Karpas-422 (cell line): ENCODE measurements at regions not wholly inside any gene's neighbourhood (a gene's known extent, or its start where the extent isn't known, plus 50 kb on each side); places are given as distances from the start of the nearest gene placed in this dataset.

Experiments used
- DNase-seq: peaks from one replicate; pipeline ENCODE4 v3.0.0-alpha.2; 2015
- H2AFZ ChIP-seq: fragments of 200-600 bp; sonication (generic); 2 replicates; pipeline ENCODE4 v1.6.1; 2014; ENCODE audit warnings: antibody characterized with exemption, low read length, mixed read lengths
- H3K27ac ChIP-seq: fragments of 200-600 bp; sonication (generic); 2 replicates; pipeline ENCODE4 v1.5.1; 2014; ENCODE audit warnings: mild to moderate bottlenecking, low read length, moderate library complexity
- H3K27me3 ChIP-seq: fragments of 200-600 bp; sonication (generic); 2 replicates; pipeline ENCODE4 v1.6.1; 2014; ENCODE audit warnings: low read length, mixed read lengths
- H3K36me3 ChIP-seq: fragments of 200-600 bp; sonication (generic); 2 replicates; pipeline ENCODE4 v1.6.1; 2014; ENCODE audit warnings: low read length, mixed read lengths; ENCODE audit not compliant: insufficient read depth
- H3K4me1 ChIP-seq: fragments of 200-600 bp; sonication (generic); 2 replicates; pipeline ENCODE4 v1.6.1; 2014; ENCODE audit warnings: mild to moderate bottlenecking, low read length, mixed read lengths
- H3K4me2 ChIP-seq: fragments of 200-600 bp; sonication (generic); 2 replicates; pipeline ENCODE4 v1.6.1; 2014; ENCODE audit warnings: low read length, low read depth, mild to moderate bottlenecking; ENCODE audit not compliant: poor library complexity, severe bottlenecking
- H3K4me3 ChIP-seq: fragments of 200-600 bp; sonication (generic); 2 replicates; pipeline ENCODE4 v1.5.1; 2014; ENCODE audit warnings: mild to moderate bottlenecking, antibody characterized with exemption, low read length, mixed read lengths
- H3K79me2 ChIP-seq: fragments of 200-600 bp; sonication (generic); 2 replicates; pipeline ENCODE4 v1.6.1; 2014; ENCODE audit warnings: mild to moderate bottlenecking, low read length, mixed read lengths
- H3K9ac ChIP-seq: fragments of 200-600 bp; sonication (generic); 2 replicates; pipeline ENCODE4 v1.6.0; 2014; ENCODE audit warnings: low read length
- H3K9me2 ChIP-seq: fragments of 200-600 bp; sonication (generic), shearing (Covaris generic); replicated peaks from 2 replicates; pipeline ENCODE4 v1.6.0; 2014; ENCODE audit warnings: mild to moderate bottlenecking, low read length, moderate library complexity; ENCODE audit not compliant: insufficient read depth
- H3K9me3 ChIP-seq: fragments of 300-700, 200-600 bp; sonication (generic); 2 replicates; pipeline ENCODE4 v1.6.1; 2014; ENCODE audit warnings: low read length, mixed read lengths
- H4K20me1 ChIP-seq: fragments of 200-600 bp; sonication (generic); 2 replicates; pipeline ENCODE4 v1.6.1; 2014; ENCODE audit warnings: mild to moderate bottlenecking, antibody characterized with exemption, low read length, low read depth; ENCODE audit not compliant: insufficient read depth

- Histone ChIP-seq H2AFZ (no peak overlapping the region), H3K4me2 (no peak overlapping the region), H4K20me1 (no peaks in the 10 kb centered on the region), H3K36me3 (no peaks in the 10 kb centered on the region), H3K79me2 (no peaks in the 10 kb centered on the region), H3K9ac (no peak overlapping the region), H3K27ac (no peak overlapping the region), H3K4me3 (no peak overlapping the region), H3K9me3 (no peaks in the 10 kb centered on the region), H3K27me3 (no peaks in the 10 kb centered on the region), H3K9me2 (no peaks in the 10 kb centered on the region), H3K4me1 (peaks cover 14% of the 10 kb centered on the region)
- no peak for DNase-seq
Observed at GRCh38 chr13:47000165-47000564, 103.3 kb upstream of the HTR2A start.

DNA sequence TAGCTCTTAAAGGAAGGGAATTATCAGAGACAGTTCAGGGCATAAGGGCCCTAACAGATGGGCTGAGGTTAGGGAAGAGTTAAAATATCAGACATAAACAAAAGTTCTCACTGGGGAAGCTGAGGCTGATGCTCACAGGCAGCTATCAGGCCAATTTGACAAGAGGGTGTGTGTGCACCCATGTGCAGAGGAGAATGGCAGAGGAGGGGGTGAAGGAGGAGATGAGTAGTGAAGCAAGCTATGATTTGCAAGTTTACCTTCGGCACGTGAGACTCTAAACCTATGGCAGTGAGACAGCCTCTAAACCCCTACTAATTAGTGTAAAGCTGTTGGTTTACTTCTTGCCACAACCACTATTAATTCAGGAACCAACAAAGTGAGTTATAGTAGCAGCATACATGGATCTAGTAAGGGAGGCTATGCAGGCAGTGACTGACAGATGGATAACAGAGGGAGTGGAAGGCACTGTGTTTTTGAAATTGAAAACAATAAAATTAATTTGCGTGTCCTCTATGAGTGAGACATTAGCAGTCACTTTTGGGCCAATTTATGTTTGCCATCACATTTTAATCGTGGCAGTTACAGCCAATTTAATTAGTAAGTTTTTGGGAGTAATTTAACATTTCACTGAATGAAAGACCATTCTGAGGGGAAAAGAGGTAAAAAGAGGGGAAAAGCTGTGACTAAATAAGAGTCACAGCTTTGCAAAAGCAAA lies 99.6 kb upstream of the HTR2A start:
- peak overlapping the region; percentile 30 for H3K4me2 ChIP-seq
- H3K27me3 ChIP-seq, result no peaks in the 10 kb centered on the region

GRCh38 chr13:46995874-46996273 lies 99.0 kb upstream of the HTR2A start:
- H3K36me3 ChIP-seq, result no peaks in the 10 kb centered on the region
- no peaks in the 10 kb centered on the region for H3K27me3 ChIP-seq
- H3K79me2 ChIP-seq, result no peaks in the 10 kb centered on the region
- H3K9ac ChIP-seq, result no peak overlapping the region
- H4K20me1 ChIP-seq, result no peaks in the 10 kb centered on the region
- DNase-seq, result peak; percentile 65
- no peaks in the 10 kb centered on the region for H3K9me2 ChIP-seq
- peaks cover 17% of the 10 kb centered on the region for H3K4me1 ChIP-seq
- peak overlapping the region; percentile 30 for H3K4me2 ChIP-seq
- H3K4me3 ChIP-seq, result no peak overlapping the region
- H3K9me3 ChIP-seq, result no peaks in the 10 kb centered on the region
- H3K27ac ChIP-seq, result no peak overlapping the region
- no peak overlapping the region for H2AFZ ChIP-seq

More for the DNA sequence above, 99.6 kb upstream of the HTR2A start:
- Histone ChIP-seq H3K27ac (no peak overlapping the region), H3K79me2 (no peaks in the 10 kb centered on the region), H3K9me2 (no peaks in the 10 kb centered on the region), H2AFZ (no peak overlapping the region), H3K9ac (no peak overlapping the region), H3K4me1 (peaks cover 17% of the 10 kb centered on the region), H4K20me1 (no peaks in the 10 kb centered on the region), H3K36me3 (no peaks in the 10 kb centered on the region), H3K4me3 (no peak overlapping the region), H3K9me3 (no peaks in the 10 kb centered on the region)
- DNase-seq, result peak; percentile 52

- Histone ChIP-seq H3K79me2 (no peaks in the 10 kb centered on the region), H3K4me3 (no peak overlapping the region), H2AFZ (no peak overlapping the region), H3K4me1 (peaks cover 17% of the 10 kb centered on the region), H3K27me3 (no peaks in the 10 kb centered on the region), H4K20me1 (no peaks in the 10 kb centered on the region), H3K36me3 (no peaks in the 10 kb centered on the region), H3K9me2 (no peaks in the 10 kb centered on the region), H3K9ac (no peak overlapping the region), H3K4me2 (no peak overlapping the region), H3K27ac (no peak overlapping the region), H3K9me3 (no peaks in the 10 kb centered on the region)
- DNase-seq, result no peak
Observed at GRCh38 chr13:46994492-46994891, 97.6 kb upstream of the HTR2A start.

- H3K36me3 ChIP-seq, result no peaks in the 10 kb centered on the region
- no peaks in the 10 kb centered on the region for H3K27me3 ChIP-seq
- H3K4me3 ChIP-seq, result no peak overlapping the region
- H3K4me2 ChIP-seq, result no peak overlapping the region
- H3K27ac ChIP-seq, result no peak overlapping the region
- H4K20me1 ChIP-seq, result no peaks in the 10 kb centered on the region
- H3K9me3 ChIP-seq, result no peaks in the 10 kb centered on the region
- no peaks in the 10 kb centered on the region for H3K9me2 ChIP-seq
- DNase-seq, result peak; percentile 75
- H3K4me1 ChIP-seq, result peaks cover 17% of the 10 kb centered on the region
- no peak overlapping the region for H3K9ac ChIP-seq
- no peak overlapping the region for H2AFZ ChIP-seq
- H3K79me2 ChIP-seq, result no peaks in the 10 kb centered on the region
Observed at GRCh38 chr13:46992383-46992952, 95.6 kb upstream of the HTR2A start.

DNA sequence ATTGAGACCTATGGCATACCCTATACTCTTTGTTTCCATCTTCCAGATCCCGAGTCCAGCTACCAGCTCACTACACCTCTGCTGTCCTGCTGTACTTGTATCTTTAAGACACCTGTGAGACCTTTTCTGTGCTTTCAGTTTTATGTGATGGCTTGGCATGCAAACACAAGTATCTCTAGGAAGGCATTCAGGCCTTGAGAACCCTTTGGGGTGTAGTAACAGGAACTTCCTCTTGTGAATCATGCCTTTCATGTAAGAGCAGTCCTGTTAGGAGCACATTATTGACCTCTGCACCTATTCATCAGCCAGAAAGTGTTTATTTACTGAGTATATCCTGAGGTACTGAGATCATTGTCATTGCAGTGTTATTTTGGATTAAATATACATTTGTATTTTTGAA lies 87.0 kb upstream of the HTR2A start:
- H3K4me2 ChIP-seq, result peak overlapping the region; percentile 68
- no peaks in the 10 kb centered on the region for H3K79me2 ChIP-seq
- no peaks in the 10 kb centered on the region for H3K9me3 ChIP-seq
- peak overlapping the region; percentile 79 for H3K27ac ChIP-seq
- no peaks in the 10 kb centered on the region for H4K20me1 ChIP-seq
- H2AFZ ChIP-seq, result peak overlapping the region; percentile 78; the same call in 1 of the 2 replicates
- peaks cover 27% of the 10 kb centered on the region for H3K4me1 ChIP-seq
- H3K4me3 ChIP-seq, result peak overlapping the region; percentile 57; the same call in 1 of the 2 replicates
- H3K9ac ChIP-seq, result peak overlapping the region; percentile 49
- H3K27me3 ChIP-seq, result no peaks in the 10 kb centered on the region
- no peaks in the 10 kb centered on the region for H3K9me2 ChIP-seq
- no peaks in the 10 kb centered on the region for H3K36me3 ChIP-seq
- DNase-seq, result peak; percentile 80

GRCh38 chr13:46982856-46983582 lies 86.2 kb upstream of the HTR2A start:
- H3K9me2 ChIP-seq, result no peaks in the 10 kb centered on the region
- peak overlapping the region; percentile 79 for H3K27ac ChIP-seq
- no peaks in the 10 kb centered on the region for H3K9me3 ChIP-seq
- no peaks in the 10 kb centered on the region for H3K27me3 ChIP-seq
- H3K4me3 ChIP-seq, result peak overlapping the region; percentile 57
- peaks cover 27% of the 10 kb centered on the region for H3K4me1 ChIP-seq
- no peaks in the 10 kb centered on the region for H3K36me3 ChIP-seq
- peak overlapping the region; percentile 78 for H2AFZ ChIP-seq
- H3K79me2 ChIP-seq, result no peaks in the 10 kb centered on the region
- peak overlapping the region; percentile 68 for H3K4me2 ChIP-seq
- no peaks in the 10 kb centered on the region for H4K20me1 ChIP-seq
- DNase-seq, result peak; percentile 75
- peak overlapping the region; percentile 49 for H3K9ac ChIP-seq

DNA sequence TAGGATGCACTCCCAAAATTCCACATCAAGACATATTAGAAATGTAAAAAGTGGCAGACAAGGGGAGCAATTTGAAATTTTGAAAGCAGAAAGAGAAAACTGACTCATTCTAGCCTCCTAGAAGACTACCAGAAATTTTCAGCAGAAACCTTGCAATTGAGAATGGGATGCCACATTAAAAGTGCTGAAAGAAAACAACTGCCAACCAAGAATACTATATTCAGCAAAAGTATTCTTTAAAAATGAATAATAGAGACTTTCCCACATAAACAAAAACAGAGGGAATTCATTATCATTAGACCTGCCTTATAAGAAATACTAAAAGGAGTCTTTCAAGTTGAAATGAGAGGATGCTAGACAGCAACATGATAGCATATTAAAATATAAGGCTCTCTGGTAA lies 78.3 kb upstream of the HTR2A start:
- no peak for DNase-seq
- H2AFZ ChIP-seq, result no peak overlapping the region
- H3K36me3 ChIP-seq, result no peaks in the 10 kb centered on the region
- no peaks in the 10 kb centered on the region for H3K27me3 ChIP-seq
- no peak overlapping the region for H3K4me2 ChIP-seq
- H3K27ac ChIP-seq, result no peak overlapping the region
- H3K9me3 ChIP-seq, result no peaks in the 10 kb centered on the region
- no peaks in the 10 kb centered on the region for H4K20me1 ChIP-seq
- no peak overlapping the region for H3K4me3 ChIP-seq
- no peaks in the 10 kb centered on the region for H3K9me2 ChIP-seq
- peaks cover 15% of the 10 kb centered on the region for H3K4me1 ChIP-seq
- H3K9ac ChIP-seq, result no peak overlapping the region
- H3K79me2 ChIP-seq, result no peaks in the 10 kb centered on the region
